Nephron progenitor cell (in vitro differentiated cells): ENCODE measurements at regions not wholly inside any gene's neighbourhood (a gene's known extent, or its start where the extent isn't known, plus 50 kb on each side); places are given as distances from the start of the nearest gene placed in this dataset.

Source experiments
- DNase-seq: peaks from one replicate; pipeline ENCODE4 v3.0.0; 2021
- H3K27ac Mint-ChIP-seq: 2 replicates; pipeline ENCODE4 v1.8.0; 2021; ENCODE audit warnings: mild to moderate bottlenecking, moderate library complexity, mixed read lengths
- H3K27me3 Mint-ChIP-seq: 2 replicates; pipeline ENCODE4 v1.8.0; 2021; ENCODE audit warnings: mild to moderate bottlenecking, low read depth, mixed read lengths; ENCODE audit not compliant: poor library complexity
- H3K36me3 Mint-ChIP-seq: 2 replicates; pipeline ENCODE4 v1.8.0; 2021; ENCODE audit warnings: low read depth, mixed read lengths
- H3K4me1 Mint-ChIP-seq: 2 replicates; pipeline ENCODE4 v1.8.0; 2021; ENCODE audit warnings: mixed read lengths
- H3K4me3 Mint-ChIP-seq: 2 replicates; pipeline ENCODE4 v1.8.0; 2021; ENCODE audit warnings: mild to moderate bottlenecking, moderate library complexity, mixed read lengths
- H3K9me3 Mint-ChIP-seq: 2 replicates; pipeline ENCODE4 v1.8.0; 2021; ENCODE audit warnings: mild to moderate bottlenecking, moderate library complexity, mixed read lengths
- TF ChIP-seq, protein P1 (sequence below): fragments of 200-600 bp; sonication (generic); IDR thresholded peaks from 2 replicates; pipeline ENCODE4 v1.5.0; 2021; ENCODE audit warnings: antibody characterized with exemption

- Mint-ChIP-seq H3K36me3 (no peaks in the 10 kb centered on the region), H3K27me3 (peaks cover 3% of the 10 kb centered on the region), H3K9me3 (no peaks in the 10 kb centered on the region), H3K27ac (no peak overlapping the region), H3K4me3 (no peak overlapping the region), H3K4me1 (no peaks in the 10 kb centered on the region)
- TF ChIP-seq, protein P1, sequence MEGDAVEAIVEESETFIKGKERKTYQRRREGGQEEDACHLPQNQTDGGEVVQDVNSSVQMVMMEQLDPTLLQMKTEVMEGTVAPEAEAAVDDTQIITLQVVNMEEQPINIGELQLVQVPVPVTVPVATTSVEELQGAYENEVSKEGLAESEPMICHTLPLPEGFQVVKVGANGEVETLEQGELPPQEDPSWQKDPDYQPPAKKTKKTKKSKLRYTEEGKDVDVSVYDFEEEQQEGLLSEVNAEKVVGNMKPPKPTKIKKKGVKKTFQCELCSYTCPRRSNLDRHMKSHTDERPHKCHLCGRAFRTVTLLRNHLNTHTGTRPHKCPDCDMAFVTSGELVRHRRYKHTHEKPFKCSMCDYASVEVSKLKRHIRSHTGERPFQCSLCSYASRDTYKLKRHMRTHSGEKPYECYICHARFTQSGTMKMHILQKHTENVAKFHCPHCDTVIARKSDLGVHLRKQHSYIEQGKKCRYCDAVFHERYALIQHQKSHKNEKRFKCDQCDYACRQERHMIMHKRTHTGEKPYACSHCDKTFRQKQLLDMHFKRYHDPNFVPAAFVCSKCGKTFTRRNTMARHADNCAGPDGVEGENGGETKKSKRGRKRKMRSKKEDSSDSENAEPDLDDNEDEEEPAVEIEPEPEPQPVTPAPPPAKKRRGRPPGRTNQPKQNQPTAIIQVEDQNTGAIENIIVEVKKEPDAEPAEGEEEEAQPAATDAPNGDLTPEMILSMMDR = no peak
- no peak for DNase-seq
Measured at GRCh38 chr2:122261911-122262310, 506.5 kb downstream of the TSN start.

DNA sequence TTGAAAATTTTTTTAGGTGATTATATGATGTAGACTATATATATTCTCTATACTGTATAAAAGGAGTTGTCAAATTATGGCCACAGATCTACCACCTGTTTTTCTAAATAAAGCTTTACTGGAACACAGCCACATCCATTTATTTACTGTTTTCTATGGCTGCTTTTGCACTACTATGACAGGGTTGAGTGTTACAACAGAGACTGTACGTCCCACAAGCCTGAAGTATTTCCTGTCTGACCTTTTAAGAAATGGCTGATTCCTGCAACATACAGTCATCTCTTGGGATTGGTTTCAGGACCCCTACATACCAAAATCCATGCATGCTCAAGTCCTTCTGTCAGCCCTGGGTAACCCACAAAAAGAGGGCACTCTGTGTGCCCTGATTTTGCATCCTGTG is 508.3 kb downstream of the TSN start:
- Mint-ChIP-seq H3K36me3 (no peaks in the 10 kb centered on the region), H3K27me3 (peaks cover 3% of the 10 kb centered on the region), H3K27ac (no peak overlapping the region), H3K4me3 (no peak overlapping the region), H3K9me3 (no peaks in the 10 kb centered on the region), H3K4me1 (no peaks in the 10 kb centered on the region)
- TF ChIP-seq, protein P1 = no peak
- no peak for DNase-seq

DNA sequence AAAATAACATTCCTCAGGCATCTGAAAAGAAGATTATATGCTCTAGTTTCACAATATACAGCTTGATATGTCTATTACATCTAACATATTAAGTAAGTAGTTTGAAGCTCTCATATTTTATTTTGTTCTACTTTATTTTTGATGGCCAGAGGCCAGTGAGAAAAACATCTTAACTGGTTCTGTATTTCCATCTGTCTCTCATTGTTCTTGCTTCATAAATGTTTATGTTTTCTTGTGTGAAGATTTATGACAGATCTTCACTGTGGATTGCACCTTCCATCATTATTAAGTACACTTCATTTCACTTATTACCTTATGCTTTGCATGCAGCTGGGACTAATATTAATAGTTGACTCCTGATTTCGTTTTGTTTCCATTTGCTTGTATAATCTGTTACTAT is 511.2 kb downstream of the TSN start:
- Mint-ChIP-seq H3K27me3 (no peaks in the 10 kb centered on the region), H3K9me3 (no peaks in the 10 kb centered on the region), H3K27ac (no peak overlapping the region), H3K4me1 (no peaks in the 10 kb centered on the region), H3K4me3 (no peak overlapping the region), H3K36me3 (no peaks in the 10 kb centered on the region)
- no peak for DNase-seq
- TF ChIP-seq, protein P1 = no peak

GRCh38 chr2:122267947-122268346 is 512.5 kb downstream of the TSN start:
- H3K27ac Mint-ChIP-seq = no peak overlapping the region
- DNase-seq = no peak
- H3K4me3 Mint-ChIP-seq = no peak overlapping the region
- TF ChIP-seq, protein P1 = no peak
- no peaks in the 10 kb centered on the region for H3K36me3 Mint-ChIP-seq
- H3K27me3 Mint-ChIP-seq = no peaks in the 10 kb centered on the region
- H3K9me3 Mint-ChIP-seq = no peaks in the 10 kb centered on the region
- no peaks in the 10 kb centered on the region for H3K4me1 Mint-ChIP-seq

DNA sequence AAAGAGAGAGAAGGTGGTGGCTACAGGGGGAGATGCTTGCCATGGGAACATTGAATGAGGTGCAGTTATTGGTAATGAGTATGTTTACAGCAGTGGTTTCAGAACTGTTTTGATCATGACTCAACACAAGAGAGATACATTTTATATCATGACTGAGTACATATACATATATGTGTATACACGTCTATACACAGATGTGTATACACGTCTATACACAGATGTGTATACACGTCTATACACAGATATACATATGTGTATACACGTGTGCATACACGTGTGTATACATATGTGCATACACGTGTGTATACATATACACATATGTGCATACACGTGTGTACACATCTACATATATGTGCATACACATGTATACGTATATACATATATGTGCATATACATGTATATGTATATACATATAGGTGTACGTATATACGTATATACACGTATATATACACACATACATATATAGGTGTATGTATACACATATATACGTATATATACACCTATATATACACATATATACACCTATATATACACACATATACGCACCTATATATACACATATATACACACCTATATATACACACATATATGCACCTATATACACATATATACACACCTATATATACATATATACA is 518.5 kb downstream of the TSN start:
- H3K9me3 Mint-ChIP-seq = peaks cover 4% of the 10 kb centered on the region
- TF ChIP-seq, protein P1 = no peak
- no peaks in the 10 kb centered on the region for H3K4me1 Mint-ChIP-seq
- H3K27me3 Mint-ChIP-seq = peaks cover 3% of the 10 kb centered on the region
- no peaks in the 10 kb centered on the region for H3K36me3 Mint-ChIP-seq
- H3K4me3 Mint-ChIP-seq = no peak overlapping the region
- DNase-seq = no peak
- H3K27ac Mint-ChIP-seq = no peak overlapping the region

- Mint-ChIP-seq H3K36me3 (no peaks in the 10 kb centered on the region), H3K4me1 (no peaks in the 10 kb centered on the region), H3K27me3 (peaks cover 3% of the 10 kb centered on the region), H3K27ac (no peak overlapping the region), H3K4me3 (no peak overlapping the region), H3K9me3 (peaks cover 4% of the 10 kb centered on the region)
- TF ChIP-seq, protein P1 = no peak
- no peak for DNase-seq
Measured at GRCh38 chr2:122277956-122278355, 522.5 kb downstream of the TSN start.
